ENCODE measurements at regions not wholly inside any gene's neighbourhood (a gene's known extent, or its start where the extent isn't known, plus 50 kb on each side); places are given as distances from the start of the nearest gene placed in this dataset.

GRCh38 chr1:65512967-65513780 is 92.7 kb downstream of the LEPR start:
- Histone ChIP-seq H3K9ac (ENCODE audit: low read length) (no peak overlapping the region), H3F3A (ENCODE audit: insufficient read depth, low read length) (no peaks in the 10 kb centered on the region), H3K4me3 (ENCODE audit: low read depth, low read length, poor library complexity, severe bottlenecking) (no peak overlapping the region), H4K20me1 (ENCODE audit: insufficient read depth, low read length) (no peaks in the 10 kb centered on the region), H3K9me3 (ENCODE audit: low read length) (no peaks in the 10 kb centered on the region), H3K79me2 (ENCODE audit: insufficient read depth, low read length) (no peaks in the 10 kb centered on the region), H3K4me2 (ENCODE audit: low read length) (no peak overlapping the region), H3K36me3 (ENCODE audit: insufficient read depth, low read length) (no peaks in the 10 kb centered on the region), H3K9me2 (ENCODE audit: low read depth, low read length) (no peaks in the 10 kb centered on the region), H3K27me3 (ENCODE audit: insufficient read depth, low read length) (no peaks in the 10 kb centered on the region), H2AFZ (ENCODE audit: low read length) (no peak overlapping the region), H3K4me1 (ENCODE audit: insufficient read depth, low read length, severe bottlenecking) (no peaks in the 10 kb centered on the region), H3K27ac (ENCODE audit: low read depth, low read length, poor library complexity, severe bottlenecking) (no peak overlapping the region)
- TF ChIP-seq CTCF (IDR thresholded peaks at IDR 0.05; ENCODE audit: low read length) (no peak), EZH2 (IDR thresholded peaks at IDR 0.05; ENCODE audit: borderline replicate concordance, low read length) (no peak)

GRCh38 chr1:65514041-65514440 is 93.6 kb downstream of the LEPR start:
- Histone ChIP-seq H2AFZ (ENCODE audit: low read length) (no peak overlapping the region), H3K9me2 (ENCODE audit: low read depth, low read length) (no peaks in the 10 kb centered on the region), H3K27ac (ENCODE audit: low read depth, low read length, poor library complexity, severe bottlenecking) (no peak overlapping the region), H3K27me3 (ENCODE audit: insufficient read depth, low read length) (no peaks in the 10 kb centered on the region), H3K4me3 (ENCODE audit: low read depth, low read length, poor library complexity, severe bottlenecking) (no peak overlapping the region), H3K36me3 (ENCODE audit: insufficient read depth, low read length) (no peaks in the 10 kb centered on the region), H3K9me3 (ENCODE audit: low read length) (no peaks in the 10 kb centered on the region), H3K9ac (ENCODE audit: low read length) (no peak overlapping the region), H4K20me1 (ENCODE audit: insufficient read depth, low read length) (no peaks in the 10 kb centered on the region), H3K4me2 (ENCODE audit: low read length) (no peak overlapping the region), H3K4me1 (ENCODE audit: insufficient read depth, low read length, severe bottlenecking) (no peaks in the 10 kb centered on the region), H3K79me2 (ENCODE audit: insufficient read depth, low read length) (no peaks in the 10 kb centered on the region), H3F3A (ENCODE audit: insufficient read depth, low read length) (no peaks in the 10 kb centered on the region)
- TF ChIP-seq CTCF (IDR thresholded peaks at IDR 0.05; ENCODE audit: low read length) (no peak), EZH2 (IDR thresholded peaks at IDR 0.05; ENCODE audit: borderline replicate concordance, low read length) (no peak)

- Histone ChIP-seq H2AFZ (ENCODE audit: low read length) (no peak overlapping the region), H3K4me3 (ENCODE audit: low read depth, low read length, poor library complexity, severe bottlenecking) (no peak overlapping the region), H3F3A (ENCODE audit: insufficient read depth, low read length) (no peaks in the 10 kb centered on the region), H3K9me3 (ENCODE audit: low read length) (no peaks in the 10 kb centered on the region), H3K4me1 (ENCODE audit: insufficient read depth, low read length, severe bottlenecking) (no peaks in the 10 kb centered on the region), H4K20me1 (ENCODE audit: insufficient read depth, low read length) (no peaks in the 10 kb centered on the region), H3K27ac (ENCODE audit: low read depth, low read length, poor library complexity, severe bottlenecking) (no peak overlapping the region), H3K27me3 (ENCODE audit: insufficient read depth, low read length) (no peaks in the 10 kb centered on the region), H3K4me2 (ENCODE audit: low read length) (no peak overlapping the region), H3K9me2 (ENCODE audit: low read depth, low read length) (no peaks in the 10 kb centered on the region), H3K9ac (ENCODE audit: low read length) (no peak overlapping the region), H3K36me3 (ENCODE audit: insufficient read depth, low read length) (no peaks in the 10 kb centered on the region), H3K79me2 (ENCODE audit: insufficient read depth, low read length) (no peaks in the 10 kb centered on the region)
- TF ChIP-seq EZH2 (IDR thresholded peaks at IDR 0.05; ENCODE audit: borderline replicate concordance, low read length) = no peak
- no peak for TF ChIP-seq CTCF (IDR thresholded peaks at IDR 0.05; ENCODE audit: low read length)
Observed at GRCh38 chr1:65524931-65525265, 104.4 kb downstream of the LEPR start.
